Body of pancreas (tissue), 4 donors: ENCODE measurements at regions not wholly inside any gene's neighbourhood (a gene's known extent, or its start where the extent isn't known, plus 50 kb on each side); places are given as distances from the start of the nearest gene placed in this dataset.

Experiments used
- ATAC-seq: fragments of 150-250 bp; one replicate; pipeline ENCODE4 v1.9.1; 2016
- DNase-seq, 4 donors: peaks; one replicate each; pipeline ENCODE4 v3.0.0-alpha.2; 2019
- H3K27ac ChIP-seq, 4 donors: fragments of 200-600 bp; sonication (generic); 1 replicate in 3 of 4; 2 replicates in 1 of 4; pipeline versions ENCODE4 v1.5.1 to v1.6.1; 2016 to 2019; ENCODE audit warnings: mild to moderate bottlenecking in 1 of 4, mixed read lengths in 1 of 4, moderate library complexity in 1 of 4
- H3K27me3 ChIP-seq, 2 donors: fragments of 200-600 bp; sonication (generic); one replicate each; pipeline ENCODE4 v1.6.0; 2016; ENCODE audit warnings: mild to moderate bottlenecking in 1 of 2
- H3K36me3 ChIP-seq, 2 donors: fragments of 200-600 bp; sonication (generic); replicated peaks in 1 of 2; 2 replicates each; pipeline ENCODE4 v1.5.1; 2016; ENCODE audit warnings: low read depth in 2 of 2; ENCODE audit not compliant: insufficient read depth in 1 of 2
- H3K4me1 ChIP-seq: fragments of 200-600 bp; sonication (generic); one replicate; pipeline ENCODE4 v1.6.0; 2016
- H3K4me3 ChIP-seq, 2 donors: fragments of 200-600 bp; sonication (generic); 1 replicate in 1 of 2; 2 replicates in 1 of 2; pipeline ENCODE4 v1.5.1; 2016 to 2019
- H3K9me3 ChIP-seq, 3 donors: fragments of 200-600 bp; sonication (generic); 1 replicate in 2 of 3; 2 replicates in 1 of 3; pipeline ENCODE4 v1.5.1; 2016
- CTCF ChIP-seq, 7 experiments: fragments of 450-650 bp in 4 of 7; fragments of 200-600 bp in 3 of 7; sonication (generic) in 3 of 7; IDR thresholded peaks; one replicate each; pipeline ENCODE4 v1.5.1; 2016 to 2019; ENCODE audit warnings: antibody characterized with exemption in 7 of 7
- POLR2A ChIP-seq, 3 donors: fragments of 450-650 bp; IDR thresholded peaks; one replicate each; pipeline ENCODE4 v1.6.1; 2016; ENCODE audit warnings: antibody characterized with exemption in 3 of 3, mild to moderate bottlenecking in 2 of 3
- WGBS, 2 donors: methylation state at CpG; one replicate each; pipeline ENCODE4 v1.1.5; 2017; 5-methylcytosine and 5-hydroxymethylcytosine counted together
- intact Hi-C: fragments of 100-400 bp; cut with DNase I; formaldehyde crosslinking; loops from one replicate; pipeline ENCODE4 v1.15.1; 2023

- DNase-seq: no peak
- 32 to 49% methylated on average over 3 of the region's 3 CpGs for WGBS, 2 donors
- H3K27me3 ChIP-seq: no peaks in the 10 kb centered on the region
- H3K36me3 ChIP-seq: no peaks in the 10 kb centered on the region
- no peaks in the 10 kb centered on the region for H3K9me3 ChIP-seq
- H3K4me1 ChIP-seq: no peaks in the 10 kb centered on the region
- intact Hi-C loops: no loop called here
- TF ChIP-seq POLR2A (IDR thresholded peaks at IDR 0.05) (no peak), CTCF (IDR thresholded peaks at IDR 0.05) (no peak)
- H3K27ac ChIP-seq: no peak overlapping the region
- no peak overlapping the region for H3K4me3 ChIP-seq
- no peak for ATAC-seq
Observed at GRCh38 chr5:10157085-10157669, 92.5 kb downstream of the ATPSCKMT start.

- Histone ChIP-seq H3K27ac (no peak overlapping the region), H3K4me3 (no peak overlapping the region), H3K9me3 (no peaks in the 10 kb centered on the region), H3K36me3 (no peaks in the 10 kb centered on the region), H3K4me1 (no peaks in the 10 kb centered on the region), H3K27me3 (no peaks in the 10 kb centered on the region)
- no peak for DNase-seq
- no peak for ATAC-seq
- WGBS, 2 donors: 58 to 62% methylated on average over 3 of the region's 3 CpGs
- intact Hi-C loops: no loop called here
- TF ChIP-seq CTCF (IDR thresholded peaks at IDR 0.05) (no peak), POLR2A (IDR thresholded peaks at IDR 0.05) (no peak)
Observed at GRCh38 chr5:10155897-10156667, 93.6 kb downstream of the ATPSCKMT start.

- intact Hi-C loops: no loop called here
- TF ChIP-seq CTCF (IDR thresholded peaks at IDR 0.05) (no peak), POLR2A (IDR thresholded peaks at IDR 0.05) (no peak)
- no peak for DNase-seq
- H3K27me3 ChIP-seq: no peaks in the 10 kb centered on the region
- WGBS, 2 donors: 73 to 77% methylated on average over 3 of the region's 3 CpGs
- no peaks in the 10 kb centered on the region for H3K4me1 ChIP-seq
- no peaks in the 10 kb centered on the region for H3K36me3 ChIP-seq
- no peaks in the 10 kb centered on the region for H3K9me3 ChIP-seq
- H3K27ac ChIP-seq: no peak overlapping the region
- H3K4me3 ChIP-seq: no peak overlapping the region
- ATAC-seq: no peak
Observed at GRCh38 chr5:10153808-10154537, 95.7 kb downstream of the ATPSCKMT start.

GRCh38 chr5:10153394-10153793 is 96.3 kb downstream of the ATPSCKMT start:
- WGBS, 2 donors: 72 to 73% methylated on average over 4 of the region's 4 CpGs
- intact Hi-C loops: no loop called here
- DNase-seq: no peak
- Histone ChIP-seq H3K27me3 (no peaks in the 10 kb centered on the region), H3K27ac (no peak overlapping the region), H3K9me3 (no peaks in the 10 kb centered on the region), H3K4me1 (no peaks in the 10 kb centered on the region), H3K36me3 (no peaks in the 10 kb centered on the region), H3K4me3 (no peak overlapping the region)
- TF ChIP-seq CTCF (IDR thresholded peaks at IDR 0.05) (no peak), POLR2A (IDR thresholded peaks at IDR 0.05) (no peak)
- ATAC-seq: no peak
